SH-SY5Y (cell line): ENCODE measurements at regions not wholly inside any gene's neighbourhood (a gene's known extent, or its start where the extent isn't known, plus 50 kb on each side); places are given as distances from the start of the nearest gene placed in this dataset.

ENCODE experiments used
- GATA2 ChIP-seq: IDR thresholded peaks from 2 replicates; pipeline ENCODE4 v1.6.1; 2011; ENCODE audit warnings: mild to moderate bottlenecking, low read depth, low read length
- GATA3 ChIP-seq: IDR thresholded peaks from 2 replicates; pipeline ENCODE4 v1.6.1; 2011; ENCODE audit warnings: low read depth, mild to moderate bottlenecking, low read length, moderate library complexity

- TF ChIP-seq GATA3 (no peak), GATA2 (no peak)
Measured at GRCh38 chr18:78410094-78410786, 569.4 kb upstream of the SALL3 start.

GRCh38 chr18:78411539-78411938, 568.1 kb upstream of the SALL3 start:
- no peak for TF ChIP-seq GATA3

GRCh38 chr18:78414302-78414701, 565.3 kb upstream of the SALL3 start:
- no peak for TF ChIP-seq GATA2

DNA sequence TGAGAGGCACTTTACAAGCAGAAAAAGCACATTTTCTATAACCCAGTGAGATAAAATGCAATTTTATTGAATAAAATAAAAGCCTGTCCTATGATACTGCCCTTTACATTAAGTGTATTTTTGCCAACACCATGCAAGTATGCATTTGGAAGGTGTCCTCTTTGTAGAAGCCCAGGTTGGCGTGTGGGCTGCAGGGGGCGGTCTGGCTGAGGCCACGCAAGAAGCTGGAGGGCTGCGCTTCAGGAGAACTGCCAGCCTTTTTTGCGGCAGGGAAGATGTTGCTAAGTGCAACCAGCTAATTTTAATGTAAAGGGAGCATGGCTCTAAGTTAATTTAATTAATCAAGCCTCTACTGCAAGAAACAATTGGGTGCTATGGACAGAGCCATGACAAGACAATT, 562.8 kb upstream of the SALL3 start:
- TF ChIP-seq GATA2 = no peak
- no peak for TF ChIP-seq GATA3

- TF ChIP-seq GATA3 (no peak), GATA2 (no peak)
Measured at GRCh38 chr18:78418379-78418778, 561.2 kb upstream of the SALL3 start.

DNA sequence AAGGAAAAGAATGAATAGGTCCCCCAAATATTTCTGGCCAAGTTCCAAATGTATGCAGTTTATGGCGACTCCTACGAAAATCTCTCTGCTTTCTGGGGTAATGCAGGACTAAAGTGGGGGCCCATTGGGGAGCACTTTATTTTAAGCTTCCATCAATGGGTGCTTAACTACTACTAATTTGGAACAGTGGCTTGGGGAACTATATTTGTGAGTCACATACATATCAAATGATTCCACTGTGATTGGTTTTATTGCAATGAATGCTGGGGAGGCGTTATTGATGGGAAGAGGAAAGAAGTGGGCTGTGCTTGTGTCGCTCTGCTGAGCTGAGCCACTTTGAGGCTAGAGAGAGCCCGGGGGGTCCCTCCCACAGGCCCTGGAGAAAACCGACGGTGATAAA, 560.4 kb upstream of the SALL3 start:
- TF ChIP-seq GATA3 (no peak), GATA2 (no peak)

- TF ChIP-seq GATA2 (no peak), GATA3 (no peak)
Measured at GRCh38 chr18:78420116-78420515, 559.5 kb upstream of the SALL3 start.

- TF ChIP-seq GATA3 = no peak
- no peak for TF ChIP-seq GATA2
Measured at GRCh38 chr18:78421392-78421791, 558.2 kb upstream of the SALL3 start.

GRCh38 chr18:78422336-78422735, 557.3 kb upstream of the SALL3 start:
- TF ChIP-seq GATA3 (no peak), GATA2 (no peak)

GRCh38 chr18:78423811-78424210, 555.8 kb upstream of the SALL3 start:
- TF ChIP-seq GATA2 = no peak
- TF ChIP-seq GATA3 = no peak

GRCh38 chr18:78424403-78425018, 555.1 kb upstream of the SALL3 start:
- TF ChIP-seq GATA2 (no peak), GATA3 (no peak)

- TF ChIP-seq GATA2 (no peak), GATA3 (no peak)
Measured at GRCh38 chr18:78425019-78425412, 554.6 kb upstream of the SALL3 start.

- no peak for TF ChIP-seq GATA2
- no peak for TF ChIP-seq GATA3
Measured at GRCh38 chr18:78427081-78427480, 552.5 kb upstream of the SALL3 start.

DNA sequence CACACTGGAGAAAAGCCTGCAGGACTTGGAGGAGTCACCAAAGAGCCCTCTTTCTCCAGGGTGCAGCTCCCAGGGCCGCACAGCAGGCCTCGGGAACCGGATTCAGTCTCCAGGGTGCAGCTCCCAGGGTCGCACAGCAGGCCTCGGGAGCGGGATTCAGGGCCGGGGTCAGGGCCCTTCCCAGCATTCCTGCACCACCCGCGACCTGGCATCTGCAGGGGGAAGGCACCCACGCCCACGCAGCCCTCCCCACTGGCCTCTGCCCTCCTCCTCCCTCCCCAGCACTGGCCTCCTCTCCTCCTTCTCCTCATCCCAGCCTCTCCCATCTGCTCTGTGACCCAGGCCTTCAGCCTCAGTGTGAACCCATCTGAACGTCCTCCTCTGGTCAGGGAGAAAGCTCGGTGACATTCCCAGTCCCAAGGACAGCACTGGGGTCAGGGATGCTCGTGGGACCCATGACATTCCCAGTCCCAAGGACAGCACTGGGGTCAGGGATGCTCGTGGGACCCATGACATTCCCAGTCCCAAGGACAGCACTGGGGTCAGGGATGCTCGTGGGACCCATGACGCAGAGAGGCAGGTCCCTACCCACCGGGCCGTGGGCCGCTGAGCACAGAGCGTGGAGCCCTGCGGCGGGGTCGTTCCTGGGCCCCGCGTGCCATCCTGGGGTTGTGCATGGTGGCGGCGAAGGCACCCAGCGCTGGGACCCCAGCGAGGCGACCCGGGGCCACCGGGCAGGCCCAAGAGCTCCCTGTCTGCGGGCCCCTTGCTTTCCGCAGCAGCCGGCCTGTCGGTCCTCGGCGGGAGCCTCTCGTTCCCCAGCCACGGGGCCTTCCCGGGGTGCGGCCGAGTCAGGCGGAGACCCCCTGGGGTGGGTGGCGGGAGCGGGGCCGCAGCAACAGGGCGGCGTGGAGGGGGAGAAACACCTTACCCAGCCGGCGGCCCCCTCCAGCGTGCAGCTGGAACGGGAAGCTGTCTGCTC, 550.2 kb upstream of the SALL3 start:
- TF ChIP-seq GATA2 (no peak), GATA3 (no peak)
